CD4-positive, alpha-beta memory T cell (primary cell): ENCODE measurements at regions not wholly inside any gene's neighbourhood (a gene's known extent, or its start where the extent isn't known, plus 50 kb on each side); places are given as distances from the start of the nearest gene placed in this dataset.

Experiments used
- CTCF ChIA-PET: fragments of 350-600 bp; sonication (Branson Sonifier 250); formaldehyde crosslinking; loops from one replicate; lab custom pipeline; 2021; ENCODE audit warnings: inconsistent platforms; ENCODE audit not compliant: partially characterized antibody; lab: Charles Lee
- POLR2A ChIA-PET: fragments of 350-600 bp; sonication (Branson Sonifier 250); formaldehyde crosslinking; loops from one replicate; lab custom pipeline; 2021; ENCODE audit not compliant: partially characterized antibody; lab: Charles Lee
- DNase-seq, 5 donors: peaks; one replicate each; pipeline versions ENCODE4 v3.0.0 to v3.0.0-alpha.2; 2020 to 2022; ENCODE audit warnings: mixed read lengths in 1 of 5
- H3K27ac ChIP-seq: one replicate; pipeline ENCODE4 v1.7.0; 2013; ENCODE audit warnings: low read depth, low read length
- H3K27me3 ChIP-seq: 2 replicates; pipeline ENCODE4 v1.7.0; 2013; ENCODE audit warnings: mild to moderate bottlenecking, low read length, moderate library complexity; ENCODE audit not compliant: insufficient read depth
- H3K36me3 ChIP-seq: 2 replicates; pipeline ENCODE4 v1.7.0; 2013; ENCODE audit warnings: mild to moderate bottlenecking, low read length, moderate library complexity; ENCODE audit not compliant: insufficient read depth
- H3K4me1 ChIP-seq: 2 replicates; pipeline ENCODE4 v1.7.0; 2013; ENCODE audit warnings: mild to moderate bottlenecking, low read length, moderate library complexity; ENCODE audit not compliant: insufficient read depth
- H3K4me3 ChIP-seq, 2 donors: one replicate each; pipeline ENCODE4 v1.7.0; 2013; ENCODE audit warnings: low read length in 2 of 2, mild to moderate bottlenecking in 1 of 2
- H3K9me3 ChIP-seq, 2 donors: one replicate each; pipeline ENCODE4 v1.7.0; 2013; ENCODE audit warnings: low read length in 2 of 2, control low read depth in 1 of 2; ENCODE audit not compliant: control insufficient read depth in 1 of 2
- H3K27ac Mint-ChIP-seq, 7 donors: one replicate each; pipeline ENCODE4 v1.8.0; 2020 to 2021; ENCODE audit warnings: mixed read lengths in 7 of 7, mild to moderate bottlenecking in 6 of 7, inconsistent platforms in 3 of 7, moderate library complexity in 3 of 7
- H3K27me3 Mint-ChIP-seq, 2 donors: one replicate each; pipeline ENCODE4 v1.8.0; 2020 to 2021; ENCODE audit warnings: mixed read lengths in 2 of 2
- H3K36me3 Mint-ChIP-seq, 2 donors: one replicate each; pipeline ENCODE4 v1.8.0; 2020 to 2021; ENCODE audit warnings: mixed read lengths in 2 of 2, inconsistent platforms in 1 of 2, mild to moderate bottlenecking in 1 of 2
- H3K4me1 Mint-ChIP-seq, 4 donors: one replicate each; pipeline ENCODE4 v1.8.0; 2020 to 2021; ENCODE audit warnings: mixed read lengths in 4 of 4, mild to moderate bottlenecking in 1 of 4
- H3K4me3 Mint-ChIP-seq, 8 donors: one replicate each; pipeline ENCODE4 v1.8.0; 2020 to 2021; ENCODE audit warnings: mixed read lengths in 8 of 8, mild to moderate bottlenecking in 7 of 8, moderate library complexity in 6 of 8, inconsistent platforms in 3 of 8
- H3K9me3 Mint-ChIP-seq, 8 donors: one replicate each; pipeline ENCODE4 v1.8.0; 2020 to 2021; ENCODE audit warnings: mixed read lengths in 8 of 8, mild to moderate bottlenecking in 5 of 8, inconsistent platforms in 3 of 8, moderate library complexity in 1 of 8
- intact Hi-C: fragments of 100-400 bp; cut with micrococcal nuclease; formaldehyde crosslinking; loops from one replicate; pipeline ENCODE4 v1.15.1; 2023

- Mint-ChIP-seq H3K9me3 (peaks cover 0 to 6% (median 3%) of the 10 kb centered on the region in 8 donors), H3K27ac (no peak overlapping the region), H3K36me3 (no peaks in the 10 kb centered on the region), H3K4me3 (no peak overlapping the region), H3K27me3 (no peaks in the 10 kb centered on the region), H3K4me1 (no peaks in the 10 kb centered on the region)
- Histone ChIP-seq H3K4me3 (no peak overlapping the region), H3K4me1 (no peaks in the 10 kb centered on the region), H3K27ac (no peak overlapping the region), H3K27me3 (no peaks in the 10 kb centered on the region), H3K36me3 (no peaks in the 10 kb centered on the region), H3K9me3 (no peaks in the 10 kb centered on the region)
- no peak for DNase-seq
- ChIA-PET POLR2A (no interaction called here), CTCF (no interaction called here)
- intact Hi-C loops: no loop called here
These were observed 948.2 kb downstream of the TSN start for GRCh38 chr2:122703676-122704075.

GRCh38 chr2:122704109-122704563, 948.7 kb downstream of the TSN start:
- Histone ChIP-seq H3K27ac (no peak overlapping the region), H3K36me3 (no peaks in the 10 kb centered on the region), H3K4me3 (no peak overlapping the region), H3K27me3 (no peaks in the 10 kb centered on the region), H3K4me1 (no peaks in the 10 kb centered on the region), H3K9me3 (no peaks in the 10 kb centered on the region)
- H3K36me3 Mint-ChIP-seq: no peaks in the 10 kb centered on the region
- no peaks in the 10 kb centered on the region for H3K4me1 Mint-ChIP-seq
- no peak overlapping the region for H3K4me3 Mint-ChIP-seq
- H3K9me3 Mint-ChIP-seq: peaks cover 0 to 6% (median 3%) of the 10 kb centered on the region in 8 donors
- H3K27ac Mint-ChIP-seq: no peak overlapping the region
- CTCF ChIA-PET: no interaction called here
- POLR2A ChIA-PET: no interaction called here
- intact Hi-C loops: no loop called here
- H3K27me3 Mint-ChIP-seq: no peaks in the 10 kb centered on the region
- DNase-seq: no peak

GRCh38 chr2:122705746-122706145, 950.3 kb downstream of the TSN start:
- Histone ChIP-seq H3K36me3 (no peaks in the 10 kb centered on the region), H3K9me3 (no peaks in the 10 kb centered on the region), H3K4me3 (no peak overlapping the region), H3K27ac (no peak overlapping the region), H3K4me1 (no peaks in the 10 kb centered on the region), H3K27me3 (no peaks in the 10 kb centered on the region)
- no peak overlapping the region for H3K4me3 Mint-ChIP-seq
- H3K27ac Mint-ChIP-seq: no peak overlapping the region
- peaks cover 0 to 9% (median 4%) of the 10 kb centered on the region in 8 donors for H3K9me3 Mint-ChIP-seq
- H3K4me1 Mint-ChIP-seq: no peaks in the 10 kb centered on the region
- H3K27me3 Mint-ChIP-seq: no peaks in the 10 kb centered on the region
- H3K36me3 Mint-ChIP-seq: no peaks in the 10 kb centered on the region
- DNase-seq: no peak
- intact Hi-C loops: no loop called here
- ChIA-PET POLR2A (no interaction called here), CTCF (no interaction called here)

- Mint-ChIP-seq H3K4me3 (no peak overlapping the region), H3K27ac (no peak overlapping the region), H3K4me1 (no peaks in the 10 kb centered on the region), H3K9me3 (peaks cover 0 to 13% (median 5%) of the 10 kb centered on the region in 8 donors), H3K27me3 (no peaks in the 10 kb centered on the region), H3K36me3 (no peaks in the 10 kb centered on the region)
- no peak overlapping the region for H3K27ac ChIP-seq
- H3K4me1 ChIP-seq: no peaks in the 10 kb centered on the region
- H3K9me3 ChIP-seq: no peaks in the 10 kb centered on the region
- CTCF ChIA-PET: no interaction called here
- POLR2A ChIA-PET: no interaction called here
- H3K27me3 ChIP-seq: no peaks in the 10 kb centered on the region
- H3K36me3 ChIP-seq: no peaks in the 10 kb centered on the region
- intact Hi-C loops: no loop called here
- H3K4me3 ChIP-seq: no peak overlapping the region
- DNase-seq: no peak
These were observed 951.3 kb downstream of the TSN start for GRCh38 chr2:122706757-122707223.

- H3K27me3 Mint-ChIP-seq: no peaks in the 10 kb centered on the region
- no peak overlapping the region for H3K27ac ChIP-seq
These were observed 951.9 kb downstream of the TSN start for GRCh38 chr2:122707224-122707824.

GRCh38 chr2:122710049-122710448, 954.6 kb downstream of the TSN start:
- H3K27ac Mint-ChIP-seq: no peak overlapping the region
- no peaks in the 10 kb centered on the region for H3K36me3 Mint-ChIP-seq
- no peaks in the 10 kb centered on the region for H3K4me1 Mint-ChIP-seq
- POLR2A ChIA-PET: no interaction called here
- Histone ChIP-seq H3K9me3 (peaks cover 0 to 3% of the 10 kb centered on the region in 2 donors), H3K4me1 (no peaks in the 10 kb centered on the region), H3K27me3 (no peaks in the 10 kb centered on the region), H3K27ac (no peak overlapping the region), H3K36me3 (no peaks in the 10 kb centered on the region), H3K4me3 (no peak overlapping the region)
- intact Hi-C loops: no loop called here
- CTCF ChIA-PET: no interaction called here
- H3K4me3 Mint-ChIP-seq: peak overlapping the region in 1 of 8 donors; percentile 9
- H3K9me3 Mint-ChIP-seq: peaks cover 7 to 30% (median 12%) of the 10 kb centered on the region in 8 donors
- H3K27me3 Mint-ChIP-seq: no peaks in the 10 kb centered on the region
- no peak for DNase-seq

More at GRCh38 chr2:122707224-122707824, 951.9 kb downstream of the TSN start:
- Histone ChIP-seq H3K9me3 (peaks cover 0 to 3% of the 10 kb centered on the region in 2 donors), H3K36me3 (no peaks in the 10 kb centered on the region), H3K4me3 (no peak overlapping the region), H3K27me3 (no peaks in the 10 kb centered on the region), H3K4me1 (no peaks in the 10 kb centered on the region)
- intact Hi-C loops: no loop called here
- DNase-seq: no peak
- Mint-ChIP-seq H3K27ac (no peak overlapping the region), H3K36me3 (no peaks in the 10 kb centered on the region), H3K9me3 (peaks cover 0 to 13% (median 6%) of the 10 kb centered on the region in 8 donors), H3K4me1 (no peaks in the 10 kb centered on the region), H3K4me3 (no peak overlapping the region)
- ChIA-PET CTCF (no interaction called here), POLR2A (no interaction called here)

- intact Hi-C loops: no loop called here
- H3K27me3 ChIP-seq: no peaks in the 10 kb centered on the region
- peaks cover 0 to 3% of the 10 kb centered on the region in 2 donors for H3K9me3 ChIP-seq
- H3K4me3 ChIP-seq: no peak overlapping the region
- Mint-ChIP-seq H3K27me3 (no peaks in the 10 kb centered on the region), H3K4me1 (no peaks in the 10 kb centered on the region), H3K27ac (no peak overlapping the region), H3K36me3 (no peaks in the 10 kb centered on the region), H3K4me3 (no peak overlapping the region), H3K9me3 (peaks cover 7 to 26% (median 11%) of the 10 kb centered on the region in 8 donors)
- no peak for DNase-seq
- ChIA-PET POLR2A (no interaction called here), CTCF (no interaction called here)
- H3K27ac ChIP-seq: no peak overlapping the region
- no peaks in the 10 kb centered on the region for H3K4me1 ChIP-seq
- no peaks in the 10 kb centered on the region for H3K36me3 ChIP-seq
These were observed 958.3 kb downstream of the TSN start for GRCh38 chr2:122713800-122714199.
